Retinal pigment epithelial cell (primary cell): ENCODE measurements at regions not wholly inside any gene's neighbourhood (a gene's known extent, or its start where the extent isn't known, plus 50 kb on each side); places are given as distances from the start of the nearest gene placed in this dataset.

Source experiments
- DNase-seq: peaks from one replicate; pipeline ENCODE4 v3.0.0-alpha.2; 2010; ENCODE audit warnings: low read depth
- H3K4me3 ChIP-seq: 2 replicates; pipeline ENCODE4 v1.5.1; 2011; ENCODE audit warnings: mild to moderate bottlenecking, low read length, control low read depth, moderate library complexity
- TF ChIP-seq, protein P1 (sequence below): conservative IDR thresholded peaks from 2 replicates; pipeline ENCODE4 v1.5.1; 2011; ENCODE audit warnings: low read depth, low read length, control low read depth, inconsistent platforms

DNA sequence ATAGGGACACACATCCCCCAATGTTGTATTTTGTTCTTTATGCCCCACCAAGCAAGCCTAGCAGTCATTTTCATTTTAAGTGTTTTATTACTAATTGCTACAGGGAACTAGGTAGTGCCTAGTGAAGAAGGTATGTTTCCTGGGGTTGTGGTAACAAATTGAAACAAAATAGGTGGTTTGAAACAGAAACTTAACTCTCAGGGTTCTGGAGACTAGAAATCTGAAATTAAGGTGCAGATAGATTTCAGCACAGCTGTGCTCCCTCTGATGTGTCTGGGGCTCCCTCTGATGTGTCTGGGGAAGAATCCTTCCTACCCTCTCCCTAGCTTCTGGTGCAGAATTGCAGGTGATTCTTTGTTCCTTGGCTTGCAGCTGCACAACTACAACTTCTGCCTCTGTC lies 390.1 kb downstream of the ZFHX3 start:
- TF ChIP-seq, protein P1, sequence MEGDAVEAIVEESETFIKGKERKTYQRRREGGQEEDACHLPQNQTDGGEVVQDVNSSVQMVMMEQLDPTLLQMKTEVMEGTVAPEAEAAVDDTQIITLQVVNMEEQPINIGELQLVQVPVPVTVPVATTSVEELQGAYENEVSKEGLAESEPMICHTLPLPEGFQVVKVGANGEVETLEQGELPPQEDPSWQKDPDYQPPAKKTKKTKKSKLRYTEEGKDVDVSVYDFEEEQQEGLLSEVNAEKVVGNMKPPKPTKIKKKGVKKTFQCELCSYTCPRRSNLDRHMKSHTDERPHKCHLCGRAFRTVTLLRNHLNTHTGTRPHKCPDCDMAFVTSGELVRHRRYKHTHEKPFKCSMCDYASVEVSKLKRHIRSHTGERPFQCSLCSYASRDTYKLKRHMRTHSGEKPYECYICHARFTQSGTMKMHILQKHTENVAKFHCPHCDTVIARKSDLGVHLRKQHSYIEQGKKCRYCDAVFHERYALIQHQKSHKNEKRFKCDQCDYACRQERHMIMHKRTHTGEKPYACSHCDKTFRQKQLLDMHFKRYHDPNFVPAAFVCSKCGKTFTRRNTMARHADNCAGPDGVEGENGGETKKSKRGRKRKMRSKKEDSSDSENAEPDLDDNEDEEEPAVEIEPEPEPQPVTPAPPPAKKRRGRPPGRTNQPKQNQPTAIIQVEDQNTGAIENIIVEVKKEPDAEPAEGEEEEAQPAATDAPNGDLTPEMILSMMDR, result no peak
- no peak for DNase-seq
- H3K4me3 ChIP-seq, result no peak overlapping the region

DNA sequence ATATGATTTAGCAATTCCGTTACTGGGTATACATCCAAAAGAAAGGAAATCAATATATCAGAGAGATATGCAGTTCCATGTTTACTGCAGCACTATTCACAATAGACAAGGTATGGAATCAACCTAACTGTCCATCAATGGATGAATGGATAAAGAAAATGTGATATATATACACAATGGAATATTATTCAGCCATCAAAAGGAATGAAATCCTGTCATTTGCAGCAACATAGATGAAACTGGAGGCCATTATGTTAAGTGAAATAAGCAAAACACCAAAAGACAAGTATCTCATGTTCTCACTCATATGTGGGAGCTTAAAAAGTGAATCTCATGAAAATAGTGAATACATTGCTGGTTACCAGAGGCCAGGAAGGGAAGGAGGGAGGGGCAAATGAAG lies 390.8 kb downstream of the ZFHX3 start:
- H3K4me3 ChIP-seq, result no peak overlapping the region
- TF ChIP-seq, protein P1, result no peak
- no peak for DNase-seq

DNA sequence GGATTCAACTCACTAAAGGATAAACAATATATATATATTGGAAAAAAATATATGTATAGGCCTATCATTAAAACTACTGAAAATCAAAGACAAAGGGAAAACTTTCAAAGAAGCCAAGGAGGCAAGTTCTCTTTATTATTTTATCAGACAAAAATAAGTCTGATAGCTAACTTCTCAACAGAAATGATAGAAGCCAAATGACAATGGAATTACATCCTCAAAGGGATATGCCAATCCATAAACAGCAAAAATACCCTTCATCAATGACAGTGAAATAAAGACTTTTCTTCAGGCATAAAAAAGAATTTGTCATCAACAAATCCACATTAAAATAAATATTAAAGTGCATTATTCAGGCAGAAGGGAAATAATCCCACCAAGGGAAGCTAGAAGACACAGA lies 393.4 kb downstream of the ZFHX3 start:
- no peak for DNase-seq
- TF ChIP-seq, protein P1, result no peak
- no peak overlapping the region for H3K4me3 ChIP-seq

DNA sequence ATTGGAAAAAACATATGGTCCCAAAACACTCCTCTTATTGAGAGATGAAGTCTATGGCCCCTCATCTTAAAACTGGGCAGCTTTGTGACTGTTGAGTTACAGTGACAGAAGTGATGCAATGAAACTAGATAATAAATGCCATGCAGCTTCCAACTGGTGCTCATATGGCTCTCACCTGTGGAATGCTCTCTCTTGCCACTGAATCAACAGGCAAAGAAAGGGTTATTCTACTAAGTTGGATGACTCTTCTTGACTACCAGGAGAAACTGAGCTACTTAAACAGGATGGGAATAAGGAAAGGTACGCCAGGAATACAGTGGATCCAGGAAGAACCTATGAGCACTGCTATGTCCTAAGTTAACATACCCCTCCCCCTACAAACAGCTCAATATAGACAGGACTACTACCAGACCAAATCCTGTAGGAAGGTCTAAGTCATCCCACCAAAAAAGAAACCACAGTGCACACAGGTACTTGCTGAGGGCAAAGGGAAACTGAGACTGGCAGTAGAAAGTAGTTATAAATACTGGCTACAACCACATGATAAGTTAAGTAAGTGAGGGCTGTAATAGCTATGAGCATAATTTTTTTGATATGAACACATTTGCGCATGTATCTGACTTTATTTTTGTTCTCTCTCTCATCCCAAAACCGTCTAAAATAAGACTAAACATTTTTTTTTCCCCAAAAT lies 398.5 kb downstream of the ZFHX3 start:
- TF ChIP-seq, protein P1, result no peak
- no peak for DNase-seq
- H3K4me3 ChIP-seq, result no peak overlapping the region

DNA sequence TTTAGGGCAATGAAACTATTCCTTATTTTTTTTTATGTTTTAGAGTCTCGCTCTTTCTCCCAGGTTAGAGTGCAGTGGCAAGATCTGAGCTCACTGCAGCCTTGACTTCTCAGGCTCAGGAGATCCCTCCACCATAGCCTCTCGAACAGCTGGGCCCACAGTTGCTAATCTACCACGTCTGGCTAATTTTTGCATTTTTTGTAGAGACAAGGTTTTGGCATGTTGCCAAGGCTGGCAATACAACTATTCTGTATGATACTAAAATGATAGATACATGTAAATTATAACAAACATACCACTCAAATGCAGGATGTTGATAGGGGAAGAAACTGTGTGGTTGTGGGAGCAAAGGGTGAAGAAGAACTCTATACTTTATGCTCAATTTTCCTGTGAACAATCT lies 401.3 kb downstream of the ZFHX3 start:
- TF ChIP-seq, protein P1, result no peak
- DNase-seq, result no peak
- no peak overlapping the region for H3K4me3 ChIP-seq

DNA sequence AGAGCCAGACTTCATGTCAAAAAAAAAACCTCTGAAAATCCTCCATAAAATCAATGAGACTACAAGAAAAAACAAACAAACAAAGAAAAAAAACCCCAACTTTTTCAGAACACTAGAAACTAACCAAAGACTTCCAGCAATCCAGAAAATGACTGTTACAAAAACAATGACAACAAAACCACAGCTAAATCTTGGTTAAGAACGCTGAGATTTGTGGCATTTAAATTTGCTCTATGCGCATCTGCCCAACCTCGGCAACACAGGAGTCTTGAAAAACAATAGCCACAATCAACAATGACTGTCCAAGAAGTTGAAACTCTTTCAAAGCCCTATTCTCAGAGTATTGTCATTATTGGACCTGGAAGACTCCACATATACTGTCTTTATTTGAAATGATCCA lies 402.4 kb downstream of the ZFHX3 start:
- DNase-seq, result no peak
- TF ChIP-seq, protein P1, result no peak
- H3K4me3 ChIP-seq, result no peak overlapping the region

DNA sequence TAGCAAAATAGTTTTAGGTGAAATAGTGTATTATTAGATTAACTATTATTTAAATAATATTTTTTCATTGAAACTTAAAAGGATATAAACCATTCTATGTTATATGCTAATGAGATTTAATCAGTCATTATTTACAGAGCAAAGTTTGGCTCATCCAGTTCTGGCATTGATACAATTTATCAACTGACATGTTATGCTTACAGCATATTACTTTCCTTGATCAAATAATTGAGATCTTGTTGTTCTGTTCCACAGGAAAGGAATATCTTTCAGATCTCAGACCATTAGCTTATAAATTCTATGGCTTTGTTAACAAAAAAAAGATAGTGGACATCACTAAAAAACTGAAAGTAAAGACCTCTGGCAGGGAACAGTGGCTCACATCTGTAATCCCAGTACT lies 403.0 kb downstream of the ZFHX3 start:
- no peak for DNase-seq
- H3K4me3 ChIP-seq, result no peak overlapping the region
- TF ChIP-seq, protein P1, result no peak
